Aorta (tissue), 5 donors: ENCODE measurements at regions not wholly inside any gene's neighbourhood (a gene's known extent, or its start where the extent isn't known, plus 50 kb on each side); places are given as distances from the start of the nearest gene placed in this dataset.

Source experiments
- ATAC-seq: fragments of 200-7000 bp; cut with Tn5 transposase; one replicate; pipeline ENCODE4 v1.9.1; 2022; ENCODE audit warnings: moderate library complexity; ENCODE audit not compliant: low FRiP score
- DNase-seq, 2 donors: peaks; one replicate each; pipeline ENCODE4 v3.0.0-alpha.2; 2020
- H3K27ac ChIP-seq, 2 donors: one replicate each; pipeline ENCODE4 v1.5.1; 2013; ENCODE audit warnings: low read length in 2 of 2, mild to moderate bottlenecking in 2 of 2, moderate library complexity in 2 of 2, control low read depth in 1 of 2, inconsistent platforms in 1 of 2, low read depth in 1 of 2
- H3K27me3 ChIP-seq, 2 donors: one replicate each; pipeline ENCODE4 v1.6.1; 2013; ENCODE audit warnings: control low read depth in 1 of 2, low read length in 1 of 2, mild to moderate bottlenecking in 1 of 2, moderate library complexity in 1 of 2; ENCODE audit not compliant: insufficient read depth in 2 of 2, control insufficient read depth in 1 of 2
- H3K36me3 ChIP-seq, 2 donors: one replicate each; pipeline ENCODE4 v1.6.1; 2013; ENCODE audit warnings: control low read depth in 1 of 2, low read length in 1 of 2, mild to moderate bottlenecking in 1 of 2; ENCODE audit not compliant: insufficient read depth in 2 of 2, control insufficient read depth in 1 of 2
- H3K4me1 ChIP-seq, 2 donors: one replicate each; pipeline ENCODE4 v1.6.1; 2013; ENCODE audit warnings: low read length in 2 of 2, control low read depth in 1 of 2, mild to moderate bottlenecking in 1 of 2, moderate library complexity in 1 of 2; ENCODE audit not compliant: insufficient read depth in 2 of 2, control insufficient read depth in 1 of 2
- H3K4me3 ChIP-seq, 2 donors: one replicate each; pipeline ENCODE4 v1.5.1; 2013; ENCODE audit warnings: low read length in 2 of 2, control low read depth in 1 of 2, mild to moderate bottlenecking in 1 of 2
- H3K9me3 ChIP-seq: one replicate; pipeline ENCODE4 v1.6.1; 2013; ENCODE audit warnings: mild to moderate bottlenecking, low read length; ENCODE audit not compliant: control insufficient read depth
- WGBS, 2 donors: extraction: QIAGEN DNeasy Blood & Tissue Kit; methylation state at CpG; one replicate each; pipeline ENCODE4 v1.1.7; 2013; 5-methylcytosine and 5-hydroxymethylcytosine counted together
- intact Hi-C, 2 donors: fragments of 100-400 bp; cut with DNase I; formaldehyde crosslinking; loops; one replicate each; pipeline versions ENCODE4 v1.14.2 to v1.15.0; 2022
- donor health status: healthy with polysubstance abuse.
- donor health status: Bipolar disorder and iron deficiency.
- donor health status: DM: no; HTN: no; CAD: no.
- donor health status: DM: no; HTN: no; CAD: no.
- donor health status: DM: yes; HTN: yes; CAD: no.

DNA sequence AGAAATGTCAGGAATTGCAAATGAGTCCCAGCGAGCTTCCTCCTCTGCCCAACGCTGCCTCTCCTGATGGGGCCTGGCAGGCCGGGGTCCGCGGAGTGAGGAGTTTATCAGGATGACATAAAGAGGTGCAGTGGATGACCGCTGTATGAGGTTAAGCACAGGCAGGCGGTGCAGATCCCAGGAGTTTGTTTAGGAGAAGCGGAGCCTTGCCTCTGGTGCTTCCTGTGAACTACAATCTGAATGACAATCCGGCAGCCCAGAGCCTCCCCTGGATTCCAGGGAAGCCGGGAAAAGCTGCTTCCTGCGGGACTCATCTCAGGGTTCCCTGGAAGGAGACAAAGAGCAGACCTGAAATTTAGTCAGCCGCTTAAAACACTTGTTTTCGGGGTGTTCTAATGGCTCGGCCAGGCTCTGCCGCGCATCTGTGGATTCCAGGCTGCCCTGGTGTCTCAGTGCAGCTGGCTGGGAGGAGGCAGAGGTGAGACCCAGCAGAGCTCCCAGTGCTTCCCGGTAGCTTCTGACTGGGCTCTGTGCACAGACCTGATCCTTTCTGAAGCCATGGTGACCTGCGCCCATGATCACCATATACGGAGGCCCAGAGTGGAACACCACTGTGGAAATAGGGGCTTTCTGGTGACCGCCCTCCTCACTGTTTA is 69.8 kb upstream of the IRX4 start:
- no peaks in the 10 kb centered on the region for H3K27me3 ChIP-seq
- no peak for ATAC-seq
- no peaks in the 10 kb centered on the region for H3K9me3 ChIP-seq
- H3K4me3 ChIP-seq: no peak overlapping the region
- no peak for DNase-seq
- no peak overlapping the region for H3K27ac ChIP-seq
- WGBS, 2 donors: 30 to 34% methylated on average over 20 of the region's 20 CpGs
- H3K4me1 ChIP-seq: no peaks in the 10 kb centered on the region
- no peaks in the 10 kb centered on the region for H3K36me3 ChIP-seq
- intact Hi-C loops: no loop called here

DNA sequence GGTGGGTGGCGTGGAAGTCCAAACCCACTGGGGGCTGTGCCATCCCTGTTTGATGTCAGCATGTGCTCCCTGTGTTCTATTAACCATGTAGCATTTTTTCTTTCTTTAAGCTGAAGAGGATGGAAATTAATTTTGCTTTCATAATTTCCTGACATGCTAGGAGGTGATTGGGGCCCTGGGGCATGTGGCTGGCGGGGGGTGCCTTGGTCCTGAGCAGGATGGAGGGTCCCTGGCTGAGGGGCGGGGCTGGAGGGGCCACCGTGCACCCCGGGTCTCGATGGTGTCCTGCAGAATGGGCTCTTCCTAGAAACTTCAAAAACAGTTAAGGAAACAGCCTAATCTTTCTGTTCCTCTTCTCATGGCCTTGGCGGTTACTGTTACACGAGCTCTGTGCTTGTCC is 69.3 kb upstream of the IRX4 start:
- Histone ChIP-seq H3K4me1 (no peaks in the 10 kb centered on the region), H3K4me3 (no peak overlapping the region), H3K27me3 (no peaks in the 10 kb centered on the region), H3K36me3 (no peaks in the 10 kb centered on the region), H3K27ac (no peak overlapping the region), H3K9me3 (no peaks in the 10 kb centered on the region)
- 53 to 59% methylated on average over 8 of the region's 8 CpGs for WGBS, 2 donors
- intact Hi-C loops: no loop called here
- ATAC-seq: no peak
- DNase-seq: no peak

DNA sequence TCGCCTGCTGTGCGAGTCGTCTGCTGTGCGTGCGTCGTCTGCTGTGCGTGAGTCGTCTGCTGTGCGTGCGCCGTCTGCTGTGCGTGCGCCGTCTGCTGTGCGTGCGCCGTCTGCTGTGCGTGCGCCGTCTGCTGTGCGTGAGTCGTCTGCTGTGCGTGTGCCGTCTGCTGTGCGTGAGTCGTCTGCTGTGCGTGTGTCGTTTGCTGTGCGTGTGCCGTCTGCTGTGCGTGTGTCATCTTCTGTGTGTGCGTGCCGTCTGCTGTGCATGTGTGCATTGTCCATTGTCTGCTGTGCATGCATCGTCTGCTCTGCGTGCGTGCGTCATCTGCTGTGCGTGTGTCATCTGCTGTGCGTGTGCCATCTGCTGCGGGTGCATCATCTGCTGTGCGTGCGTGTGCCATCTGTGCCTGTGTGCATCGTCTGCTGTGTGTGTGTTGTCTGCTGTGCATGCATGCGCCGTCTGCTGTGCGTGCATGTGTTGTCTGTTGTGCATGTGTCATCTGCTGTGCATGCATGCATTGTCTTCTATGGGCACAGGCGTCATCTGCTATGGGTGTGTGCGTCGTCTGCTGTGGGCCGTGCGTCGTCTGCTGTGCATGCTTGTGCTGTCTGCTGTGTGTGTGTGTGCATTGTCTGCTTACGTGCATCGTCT is 68.6 kb upstream of the IRX4 start:
- Histone ChIP-seq H3K27me3 (no peaks in the 10 kb centered on the region), H3K9me3 (no peaks in the 10 kb centered on the region), H3K36me3 (no peaks in the 10 kb centered on the region), H3K4me1 (no peaks in the 10 kb centered on the region), H3K4me3 (no peak overlapping the region), H3K27ac (no peak overlapping the region)
- DNase-seq (no peak), ATAC-seq (no peak)
- intact Hi-C loops: no loop called here
- 94% methylated on average over 54 of the region's 54 CpGs for WGBS, 2 donors

DNA sequence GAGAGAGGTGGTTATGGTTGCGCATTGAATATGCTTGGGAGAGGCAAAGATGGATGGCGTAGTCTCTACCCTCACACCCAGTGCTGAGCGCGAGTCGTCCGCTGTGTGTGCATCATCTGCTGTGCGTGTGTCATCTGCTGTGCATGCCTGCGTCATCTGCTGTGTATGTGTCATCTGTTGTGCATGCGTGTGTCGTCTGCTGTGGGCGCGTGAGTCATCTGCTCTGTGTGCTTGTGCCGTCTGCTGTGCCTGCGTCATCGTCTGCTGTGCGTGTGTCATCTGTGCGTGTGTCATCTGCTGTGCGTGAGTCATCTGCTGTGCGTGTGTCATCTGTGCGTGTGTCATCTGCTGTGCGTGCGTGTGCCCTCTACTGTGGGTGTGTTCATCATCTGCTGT is 68.0 kb upstream of the IRX4 start:
- Histone ChIP-seq H3K36me3 (no peaks in the 10 kb centered on the region), H3K27ac (no peak overlapping the region), H3K4me1 (no peaks in the 10 kb centered on the region), H3K9me3 (no peaks in the 10 kb centered on the region), H3K4me3 (no peak overlapping the region), H3K27me3 (no peaks in the 10 kb centered on the region)
- ATAC-seq: no peak
- no peak for DNase-seq
- 91 to 93% methylated on average over 22 of the region's 22 CpGs for WGBS, 2 donors
- intact Hi-C loops: no loop called here

DNA sequence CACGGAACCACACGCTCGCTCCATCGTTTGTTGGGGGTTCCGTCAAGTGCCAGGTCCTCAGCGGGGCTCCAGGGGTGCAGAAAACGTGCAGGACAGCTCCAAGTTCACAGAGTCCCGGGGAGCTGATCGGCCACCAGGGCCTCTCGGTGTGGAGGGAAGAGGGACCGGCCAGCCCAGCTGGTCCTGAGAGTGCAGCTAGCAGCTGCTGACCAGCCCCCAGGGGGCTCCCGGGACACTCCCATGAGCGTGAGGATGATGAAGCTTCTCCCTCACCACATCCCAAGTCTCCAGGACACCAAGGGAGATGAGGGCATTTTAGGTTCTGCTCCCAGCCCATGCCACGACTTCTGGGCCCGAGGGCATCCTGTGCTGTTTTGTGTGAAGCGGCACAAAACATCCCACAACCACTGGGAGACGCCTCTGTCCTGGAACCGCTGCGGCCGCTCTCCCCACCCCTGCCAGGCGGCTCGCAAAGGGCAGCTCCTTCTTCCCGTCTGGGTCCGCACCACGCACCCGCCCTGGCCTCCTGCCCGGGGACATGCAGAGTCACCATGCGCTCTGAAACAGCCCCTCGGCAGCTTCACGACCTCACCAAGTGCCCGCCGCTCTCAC is 67.5 kb upstream of the IRX4 start:
- DNase-seq (no peak), ATAC-seq (no peak)
- H3K36me3 ChIP-seq: no peaks in the 10 kb centered on the region
- no peaks in the 10 kb centered on the region for H3K27me3 ChIP-seq
- 77% methylated on average over 31 to 32 of the region's 32 CpGs for WGBS, 2 donors
- intact Hi-C loops: no loop called here
- no peak overlapping the region for H3K4me3 ChIP-seq
- no peak overlapping the region for H3K27ac ChIP-seq
- H3K4me1 ChIP-seq: no peaks in the 10 kb centered on the region
- no peaks in the 10 kb centered on the region for H3K9me3 ChIP-seq

DNA sequence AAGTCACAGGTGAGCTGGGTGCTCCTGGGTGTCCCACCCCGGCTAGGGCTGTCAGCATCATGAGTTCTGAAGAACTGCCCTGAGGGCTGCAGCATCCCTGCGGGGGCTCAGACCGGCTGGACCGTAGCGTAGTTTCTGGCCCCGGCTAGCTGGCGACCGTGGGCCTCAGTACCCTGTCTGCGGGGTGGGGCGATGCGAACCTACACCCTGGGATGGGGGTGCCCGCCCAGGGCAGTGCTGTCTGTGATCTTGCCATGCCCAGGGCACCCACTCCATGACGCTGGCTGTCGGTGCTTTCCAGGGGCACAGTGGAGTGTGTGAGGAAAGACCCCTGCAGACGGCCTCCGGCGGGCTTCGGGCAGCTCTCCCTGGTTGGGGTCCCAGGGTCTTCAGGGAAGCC is 66.5 kb upstream of the IRX4 start:
- 87 to 97% methylated on average over 18 of the region's 18 CpGs for WGBS, 2 donors
- no peaks in the 10 kb centered on the region for H3K27me3 ChIP-seq
- H3K4me3 ChIP-seq: no peak overlapping the region
- DNase-seq: no peak
- no peak for ATAC-seq
- H3K36me3 ChIP-seq: no peaks in the 10 kb centered on the region
- intact Hi-C loops: no loop called here
- no peak overlapping the region for H3K27ac ChIP-seq
- H3K4me1 ChIP-seq: no peaks in the 10 kb centered on the region
- no peaks in the 10 kb centered on the region for H3K9me3 ChIP-seq

DNA sequence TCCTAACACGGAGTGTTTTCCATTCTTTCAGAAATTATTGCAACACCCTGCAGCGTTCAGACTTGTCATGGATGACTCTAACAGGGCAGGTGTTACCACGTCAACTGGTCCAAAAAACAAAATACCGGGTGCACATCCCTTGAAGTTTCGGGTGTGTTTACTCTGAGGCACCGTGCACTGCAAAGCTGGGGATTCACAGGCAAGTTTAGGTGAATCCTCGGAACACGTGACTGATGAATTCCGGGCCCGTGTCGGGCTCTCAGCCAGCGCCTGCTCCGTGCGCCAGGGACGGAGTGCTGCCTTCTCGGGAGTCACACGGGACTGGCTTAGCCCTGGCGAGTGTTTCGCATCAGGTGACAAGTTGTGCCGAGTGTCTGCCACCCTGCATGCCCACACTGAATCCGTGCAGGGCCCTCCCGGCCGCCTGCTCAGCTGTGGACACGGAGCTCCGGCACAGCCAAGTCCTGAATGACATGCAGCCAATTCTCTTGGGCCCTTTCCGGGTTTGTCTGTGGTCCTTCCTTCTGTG is 66.0 kb upstream of the IRX4 start:
- H3K27me3 ChIP-seq: no peaks in the 10 kb centered on the region
- no peak overlapping the region for H3K4me3 ChIP-seq

DNA sequence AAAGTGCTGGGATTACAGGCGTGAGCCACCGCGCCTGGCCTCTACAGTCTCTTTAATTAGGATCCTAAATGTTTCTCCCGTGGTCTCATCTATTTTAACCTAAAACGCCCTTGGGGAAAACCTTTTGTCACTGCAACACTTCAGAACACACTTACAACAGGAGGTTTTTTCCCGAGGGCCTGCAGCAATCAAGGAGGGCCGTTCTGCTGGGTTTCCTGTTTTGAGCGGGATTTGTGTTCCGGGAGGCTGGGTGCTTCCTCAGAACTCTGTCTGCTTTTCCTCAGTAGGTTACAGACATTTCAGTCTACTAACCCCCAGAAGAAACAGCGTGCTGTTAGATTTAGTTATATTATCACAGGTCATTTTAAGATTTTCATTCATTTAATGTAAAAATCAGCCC is 65.4 kb upstream of the IRX4 start:
- intact Hi-C loops: no loop called here
- H3K9me3 ChIP-seq: no peaks in the 10 kb centered on the region
- no peak overlapping the region for H3K4me3 ChIP-seq
- H3K27ac ChIP-seq: no peak overlapping the region
- H3K27me3 ChIP-seq: no peaks in the 10 kb centered on the region
- ATAC-seq (no peak), DNase-seq (no peak)
- no peaks in the 10 kb centered on the region for H3K36me3 ChIP-seq
- 67 to 72% methylated on average over 10 of the region's 10 CpGs for WGBS, 2 donors
- H3K4me1 ChIP-seq: no peaks in the 10 kb centered on the region

More for the DNA sequence above, 66.0 kb upstream of the IRX4 start:
- Histone ChIP-seq H3K36me3 (no peaks in the 10 kb centered on the region), H3K4me1 (no peaks in the 10 kb centered on the region), H3K27ac (no peak overlapping the region), H3K9me3 (no peaks in the 10 kb centered on the region)
- DNase-seq: no peak
- ATAC-seq: no peak
- 50 to 86% methylated on average over 26 of the region's 26 CpGs for WGBS, 2 donors
- intact Hi-C loops: no loop called here

DNA sequence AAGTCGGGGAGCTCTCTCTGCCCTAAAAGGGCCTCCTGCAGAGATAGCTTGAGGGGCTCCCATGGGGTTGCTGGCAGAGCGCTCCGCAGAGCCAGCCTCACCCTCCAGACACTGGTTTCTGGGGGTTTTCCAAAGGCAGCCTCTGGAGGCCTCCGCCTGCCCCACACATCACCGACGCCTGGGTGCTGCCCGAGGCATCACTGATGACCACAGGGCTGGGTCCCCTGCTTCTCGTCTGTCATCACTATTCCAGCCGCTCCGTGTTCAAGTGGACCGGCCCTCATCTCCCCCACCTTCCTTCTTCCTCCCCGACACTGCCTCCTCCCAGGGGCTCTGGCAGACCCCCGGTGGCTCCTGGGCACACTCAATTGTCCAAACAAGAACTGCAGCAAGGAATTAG is 64.1 kb upstream of the IRX4 start:
- Histone ChIP-seq H3K4me1 (no peaks in the 10 kb centered on the region), H3K27ac (no peak overlapping the region), H3K36me3 (no peaks in the 10 kb centered on the region), H3K27me3 (no peaks in the 10 kb centered on the region), H3K9me3 (no peaks in the 10 kb centered on the region), H3K4me3 (no peak overlapping the region)
- ATAC-seq: no peak
- no peak for DNase-seq
- 63 to 69% methylated on average over 13 of the region's 13 CpGs for WGBS, 2 donors
- intact Hi-C loops: no loop called here
